ENCODE measurements at regions not wholly inside any gene's neighbourhood (a gene's known extent, or its start where the extent isn't known, plus 50 kb on each side); places are given as distances from the start of the nearest gene placed in this dataset.

- Histone ChIP-seq H3K9ac (ENCODE audit: low read length) (no peak overlapping the region), H3K4me1 (ENCODE audit: control insufficient read depth in 1 of 2, insufficient read depth in 2 of 2, low read length in 2 of 2) (peaks cover 14 to 19% of the 10 kb centered on the region in 2 experiments), H3K9me3 (ENCODE audit: control insufficient read depth in 1 of 2, insufficient read depth in 1 of 2, low read depth in 1 of 2, low read length in 2 of 2) (no peaks in the 10 kb centered on the region; a peak in 1 of 4 replicates), H3K27me3 (ENCODE audit: insufficient read depth, low read length) (no peaks in the 10 kb centered on the region), H3K36me3 (ENCODE audit: control insufficient read depth in 1 of 2, insufficient read depth in 2 of 2, low read length in 2 of 2) (no peaks in the 10 kb centered on the region), H3K79me2 (ENCODE audit: insufficient read depth, low read length) (no peaks in the 10 kb centered on the region), H3K27ac (ENCODE audit: low read depth, low read length) (no peak overlapping the region), H3K4me2 (ENCODE audit: low read length) (no peak overlapping the region), H3K4me3 (replicated peaks in 1 of 2; ENCODE audit: low read depth in 1 of 2, low read length in 2 of 2) (no peak overlapping the region), H3K9me2 (ENCODE audit: insufficient read depth) (no peaks in the 10 kb centered on the region), H2AFZ (ENCODE audit: low read depth, low read length, poor library complexity, severe bottlenecking) (no peak overlapping the region), H4K20me1 (ENCODE audit: insufficient read depth) (no peaks in the 10 kb centered on the region)
- no TSS peak for BruUV-seq (replicated peaks)
- TF ChIP-seq SRF (IDR thresholded peaks at IDR 0.05; ENCODE audit: low read depth) = no peak
- peak; percentile 24; the same call in 1 of the 2 replicates for TF ChIP-seq SP1 (IDR thresholded peaks at IDR 0.05; ENCODE audit: low read depth)
- POLR2A ChIA-PET = no interaction called here
- ATAC-seq = no peak
- RAD21 ChIA-PET (ENCODE audit: low non-redundant PET in 1 of 2, low total read pairs in 2 of 2, uncharacterized antibody in 2 of 2, unreplicated experiment in 2 of 2) = no interaction called here
- CTCF ChIA-PET = no interaction called here
- peak; percentile 2 for DNase-seq (ENCODE audit: low read depth, low spot score)
- intact Hi-C loops (cut with micrococcal nuclease) = loop anchor here (5.0 kb wide), 1 partner anchor 253 kb away; no protein-coding TSS in a partner anchor
These were observed 266.3 kb downstream of the RPS24 start for GRCh38 chr10:78299851-78300468.

- CTCF ChIA-PET = no interaction called here
- no TSS peak for BruUV-seq (replicated peaks)
These were observed 266.9 kb downstream of the RPS24 start for GRCh38 chr10:78300526-78300925.

More at GRCh38 chr10:78300526-78300925, 266.9 kb downstream of the RPS24 start:
- Histone ChIP-seq H3K27me3 (ENCODE audit: insufficient read depth, low read length) (no peaks in the 10 kb centered on the region), H3K9me3 (ENCODE audit: control insufficient read depth in 1 of 2, insufficient read depth in 1 of 2, low read depth in 1 of 2, low read length in 2 of 2) (no peaks in the 10 kb centered on the region; a peak in 1 of 4 replicates), H3K4me3 (replicated peaks in 1 of 2; ENCODE audit: low read depth in 1 of 2, low read length in 2 of 2) (no peak overlapping the region), H4K20me1 (ENCODE audit: insufficient read depth) (no peaks in the 10 kb centered on the region), H3K4me1 (ENCODE audit: control insufficient read depth in 1 of 2, insufficient read depth in 2 of 2, low read length in 2 of 2) (peaks cover 14 to 19% of the 10 kb centered on the region in 2 experiments), H3K9ac (ENCODE audit: low read length) (no peak overlapping the region), H3K36me3 (ENCODE audit: control insufficient read depth in 1 of 2, insufficient read depth in 2 of 2, low read length in 2 of 2) (no peaks in the 10 kb centered on the region), H3K79me2 (ENCODE audit: insufficient read depth, low read length) (no peaks in the 10 kb centered on the region), H3K27ac (ENCODE audit: low read depth, low read length) (no peak overlapping the region), H3K4me2 (ENCODE audit: low read length) (no peak overlapping the region), H2AFZ (ENCODE audit: low read depth, low read length, poor library complexity, severe bottlenecking) (no peak overlapping the region), H3K9me2 (ENCODE audit: insufficient read depth) (no peaks in the 10 kb centered on the region)
- intact Hi-C loops (cut with micrococcal nuclease) = loop anchor here (5.0 kb wide), 1 partner anchor 253 kb away; no protein-coding TSS in a partner anchor
- no peak for ATAC-seq
- ChIA-PET POLR2A (no interaction called here), RAD21 (ENCODE audit: low non-redundant PET in 1 of 2, low total read pairs in 2 of 2, uncharacterized antibody in 2 of 2, unreplicated experiment in 2 of 2) (no interaction called here)
- no peak for DNase-seq (ENCODE audit: low read depth, low spot score)
- TF ChIP-seq POLR2A (IDR thresholded peaks at IDR 0.05; ENCODE audit: borderline replicate concordance, extremely low read depth, insufficient read depth, insufficient read length) (no peak), FOSL1 (IDR thresholded peaks at IDR 0.05; ENCODE audit: low read depth) (no peak), JUND (IDR thresholded peaks at IDR 0.05) (no peak), TCF7L2 (IDR thresholded peaks at IDR 0.05; ENCODE audit: borderline replicate concordance, extremely low read depth, insufficient read depth, insufficient read length) (no peak), SP1 (IDR thresholded peaks at IDR 0.05; ENCODE audit: low read depth) (no peak), ZBTB33 (IDR thresholded peaks at IDR 0.05; ENCODE audit: extremely low read depth, insufficient replicate concordance, low read length) (no peak), EGR1 (IDR thresholded peaks at IDR 0.05; ENCODE audit: low read depth) (no peak), CEBPB (IDR thresholded peaks at IDR 0.05; ENCODE audit: low read depth) (no peak), ZFX (IDR thresholded peaks at IDR 0.05) (no peak), ATF3 (IDR thresholded peaks at IDR 0.05) (no peak)

All from HCT116 (cell line).